ENCODE measurements at regions not wholly inside any gene's neighbourhood (a gene's known extent, or its start where the extent isn't known, plus 50 kb on each side); places are given as distances from the start of the nearest gene placed in this dataset.

DNA sequence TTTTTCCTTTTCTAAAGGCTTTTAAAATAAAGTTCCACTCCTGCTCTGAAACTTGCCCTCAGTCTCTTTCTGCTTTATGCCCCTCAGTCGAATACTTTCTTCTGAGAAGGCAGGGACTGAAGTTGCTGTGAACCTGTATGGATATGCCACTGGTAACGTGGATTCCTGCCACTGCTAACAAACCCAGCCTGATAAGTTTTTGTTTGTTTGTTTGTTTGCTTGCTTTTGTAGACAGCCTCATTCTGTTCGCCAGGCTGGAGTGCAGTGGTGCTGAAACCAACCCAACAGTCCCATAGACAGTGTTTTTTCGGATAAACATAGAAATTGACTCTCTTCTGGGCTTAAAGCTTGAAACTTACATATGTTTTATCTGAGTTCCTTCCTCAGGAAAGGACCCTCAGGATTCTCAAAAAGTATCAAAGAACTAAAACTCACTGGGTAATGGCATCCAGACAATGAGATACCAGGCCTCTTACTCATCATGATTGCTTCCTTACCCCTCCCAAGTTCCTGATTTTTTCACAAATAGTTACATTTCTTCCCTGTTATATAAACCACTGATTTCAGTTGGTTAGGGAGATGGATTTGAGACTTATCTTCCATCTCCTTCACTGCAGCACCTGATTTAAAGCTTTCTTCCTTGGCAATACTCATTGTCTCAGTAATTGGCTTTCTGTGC, 273.6 kb downstream of the SDHAF3 start (continued):
- TF ChIP-seq RELB (IDR thresholded peaks at IDR 0.05; ENCODE audit: low read depth) (no peak), NR2F1 (conservative IDR thresholded peaks at IDR 0.05) (no peak), RB1 (IDR thresholded peaks at IDR 0.05; ENCODE audit: borderline replicate concordance) (no peak), MLLT1 (IDR thresholded peaks at IDR 0.05) (no peak)

GRCh38 chr7:97401398-97401797, 283.9 kb downstream of the SDHAF3 start:
- ATAC-seq (no peak), DNase-seq (ENCODE audit: low read depth, low spot score) (no peak), FAIRE-seq (no peak)
- H4K20me1 ChIP-seq (ENCODE audit: control insufficient read depth, insufficient read depth): no peaks in the 10 kb centered on the region
- no peak overlapping the region for H3K4me3 ChIP-seq
- H3K79me2 ChIP-seq (ENCODE audit: control insufficient read depth, insufficient read depth, low read length): no peaks in the 10 kb centered on the region
- no peak overlapping the region for H3K9ac ChIP-seq (ENCODE audit: control insufficient read depth, insufficient read depth, low read length)
- in situ Hi-C loops (cut with MboI): no loop called here
- H3K9me3 ChIP-seq (replicated peaks; ENCODE audit: control insufficient read depth, insufficient read depth, low read length): no peaks in the 10 kb centered on the region
- H3K27ac ChIP-seq (ENCODE audit: control insufficient read depth, insufficient read depth): no peak overlapping the region
- intact Hi-C loops (cut with micrococcal nuclease; ENCODE audit: unreplicated experiment): no loop called here
- no peaks in the 10 kb centered on the region for H3K36me3 ChIP-seq (ENCODE audit: control insufficient read depth in 2 of 2, insufficient read depth in 2 of 2, low read length in 1 of 2)
- 2% methylated on average over 5 of the region's 5 CpGs for WGBS (ENCODE audit: insufficient coverage, insufficient replicate concordance, low lambda C conversion rate, missing lambda C conversion rate)
- ChIA-PET CTCF (no interaction called here), SMC1A (ENCODE audit: uncharacterized antibody, unreplicated experiment) (no interaction called here), POLR2A (no interaction called here), RAD21 (ENCODE audit: unreplicated experiment) (no interaction called here)
- no peak overlapping the region for H3K4me2 ChIP-seq (ENCODE audit: control insufficient read depth, insufficient read depth)
- no peak for TF ChIP-seq RAD21 (IDR thresholded peaks at IDR 0.05; ENCODE audit: insufficient read depth, low read depth, low read length)
- TF ChIP-seq ATF7 (IDR thresholded peaks at IDR 0.05; ENCODE audit: low read depth): no peak
- TF ChIP-seq CHD1 (IDR thresholded peaks at IDR 0.05; ENCODE audit: low read depth, low read length): no peak
- TF ChIP-seq CEBPB (IDR thresholded peaks at IDR 0.05; ENCODE audit: borderline replicate concordance in 1 of 2, low read depth in 2 of 2, low read length in 2 of 2): no peak
- no peak for TF ChIP-seq MTA2 (IDR thresholded peaks at IDR 0.05; ENCODE audit: low read depth)
- no peak for TF ChIP-seq MXI1 (IDR thresholded peaks at IDR 0.05; ENCODE audit: low read depth, low read length)
- TF ChIP-seq, protein P1, sequence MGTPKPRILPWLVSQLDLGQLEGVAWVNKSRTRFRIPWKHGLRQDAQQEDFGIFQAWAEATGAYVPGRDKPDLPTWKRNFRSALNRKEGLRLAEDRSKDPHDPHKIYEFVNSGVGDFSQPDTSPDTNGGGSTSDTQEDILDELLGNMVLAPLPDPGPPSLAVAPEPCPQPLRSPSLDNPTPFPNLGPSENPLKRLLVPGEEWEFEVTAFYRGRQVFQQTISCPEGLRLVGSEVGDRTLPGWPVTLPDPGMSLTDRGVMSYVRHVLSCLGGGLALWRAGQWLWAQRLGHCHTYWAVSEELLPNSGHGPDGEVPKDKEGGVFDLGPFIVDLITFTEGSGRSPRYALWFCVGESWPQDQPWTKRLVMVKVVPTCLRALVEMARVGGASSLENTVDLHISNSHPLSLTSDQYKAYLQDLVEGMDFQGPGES (IDR thresholded peaks at IDR 0.05): no peak
- TF ChIP-seq RELB (IDR thresholded peaks at IDR 0.05; ENCODE audit: low read depth): no peak
- TF ChIP-seq DPF2 (IDR thresholded peaks at IDR 0.05): no peak
- TF ChIP-seq NRF1 (conservative IDR thresholded peaks at IDR 0.05; ENCODE audit: low read depth, low read length): no peak
- TF ChIP-seq SUPT20H (IDR thresholded peaks at IDR 0.05; ENCODE audit: borderline replicate concordance, control insufficient read depth, low read depth, low read length): no peak
- TF ChIP-seq STAT3 (IDR thresholded peaks at IDR 0.05; ENCODE audit: low read depth, low read length): no peak
- no peak for TF ChIP-seq SREBF1 (IDR thresholded peaks at IDR 0.05; ENCODE audit: low read length)
- no peak for TF ChIP-seq MEF2A (IDR thresholded peaks at IDR 0.05; ENCODE audit: insufficient read depth, low read depth, low read length)
- no peak for TF ChIP-seq ZNF384 (IDR thresholded peaks at IDR 0.05; ENCODE audit: borderline replicate concordance, low read depth, low read length)
- no peaks in the 10 kb centered on the region for H3K4me1 ChIP-seq (ENCODE audit: control insufficient read depth, insufficient read depth, low read length)
- H3K27me3 ChIP-seq (replicated peaks in 1 of 2; ENCODE audit: control insufficient read depth in 2 of 2, insufficient read depth in 2 of 2, low read length in 1 of 2): no peaks in the 10 kb centered on the region
- no peak overlapping the region for H2AFZ ChIP-seq (ENCODE audit: control insufficient read depth, low read depth, low read length)
- BruUV-seq (replicated peaks): no TSS peak

Data from GM12878 (cell line).